HG03108 (cell line): ENCODE measurements at regions not wholly inside any gene's neighbourhood (a gene's known extent, or its start where the extent isn't known, plus 50 kb on each side); places are given as distances from the start of the nearest gene placed in this dataset.

Experiments used
- ATAC-seq: cut with Tn5 transposase; IDR thresholded peaks from one replicate; pipeline ENCODE4 v1.9.1; 2021; ENCODE audit warnings: moderate library complexity; ENCODE audit not compliant: unreplicated experiment

GRCh38 chr1:208923946-208924720, 659.4 kb upstream of the CAMK1G start:
- ATAC-seq, result no peak

DNA sequence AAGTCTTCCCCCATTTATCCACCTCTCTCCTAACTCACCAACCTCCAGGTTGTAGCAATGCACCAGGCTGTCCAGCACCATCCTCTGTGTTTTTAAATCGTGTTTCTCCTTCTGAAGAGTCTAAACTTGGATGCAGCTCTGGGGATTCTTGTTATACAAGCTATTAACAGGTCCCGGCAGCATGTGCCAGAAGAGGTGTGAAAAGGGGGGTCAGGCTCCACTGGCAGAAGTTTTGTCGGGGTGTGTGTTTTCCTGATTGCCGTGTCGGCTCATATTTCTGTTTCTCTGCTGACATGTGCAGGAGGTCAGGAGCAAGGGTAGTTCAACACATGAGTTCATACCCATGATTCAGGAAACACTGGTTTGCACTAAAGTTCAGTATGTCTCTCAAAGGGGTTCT, 658.6 kb upstream of the CAMK1G start:
- no peak for ATAC-seq

DNA sequence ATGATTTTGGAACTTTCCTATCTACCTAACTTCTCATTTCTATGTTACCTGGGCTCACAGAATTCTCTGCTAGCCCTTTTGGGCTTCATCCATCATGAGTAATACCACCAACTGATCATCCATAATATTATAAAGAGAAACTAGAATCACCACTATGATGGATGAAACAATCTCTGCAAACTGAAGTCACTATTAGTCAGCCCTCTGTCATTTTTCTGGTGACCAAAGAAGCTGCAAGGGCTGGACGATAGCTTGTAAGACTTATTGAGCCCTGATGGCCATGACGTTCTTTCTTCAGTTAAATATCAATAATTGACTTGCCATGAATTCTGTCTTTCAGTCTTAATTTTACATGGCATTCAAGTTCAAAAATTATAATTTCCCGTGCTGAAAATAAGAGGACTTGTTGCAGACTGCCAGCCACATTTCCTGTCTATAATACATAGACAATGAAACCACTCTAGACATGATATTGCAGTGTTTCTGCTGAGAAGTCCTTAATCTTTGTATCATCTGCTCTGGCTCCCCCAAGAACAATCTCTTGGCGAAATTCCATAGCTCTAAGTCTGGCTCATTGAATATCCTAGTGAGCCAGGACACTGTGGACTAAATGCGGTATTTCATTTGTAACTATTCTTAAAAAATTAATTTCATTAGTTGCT, 655.0 kb upstream of the CAMK1G start:
- ATAC-seq, result no peak

DNA sequence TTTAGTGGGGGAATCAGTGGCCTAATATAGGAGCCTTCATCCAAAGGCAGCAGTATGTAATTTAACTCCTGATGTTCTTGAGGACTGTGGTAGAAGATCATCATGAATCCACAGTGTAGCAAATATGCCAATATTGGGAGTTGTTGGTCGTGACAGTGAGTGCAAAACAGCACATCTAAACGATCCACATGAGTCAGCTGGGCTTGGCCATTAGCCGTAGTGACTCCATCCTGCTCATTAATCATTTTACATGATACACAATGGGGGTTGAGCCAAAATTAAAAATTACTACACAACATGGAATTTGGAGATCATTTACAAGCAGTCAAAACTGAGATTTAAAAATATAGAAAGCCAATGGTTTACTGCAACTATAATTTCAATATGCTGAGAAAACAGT, 653.9 kb upstream of the CAMK1G start:
- ATAC-seq, result no peak

DNA sequence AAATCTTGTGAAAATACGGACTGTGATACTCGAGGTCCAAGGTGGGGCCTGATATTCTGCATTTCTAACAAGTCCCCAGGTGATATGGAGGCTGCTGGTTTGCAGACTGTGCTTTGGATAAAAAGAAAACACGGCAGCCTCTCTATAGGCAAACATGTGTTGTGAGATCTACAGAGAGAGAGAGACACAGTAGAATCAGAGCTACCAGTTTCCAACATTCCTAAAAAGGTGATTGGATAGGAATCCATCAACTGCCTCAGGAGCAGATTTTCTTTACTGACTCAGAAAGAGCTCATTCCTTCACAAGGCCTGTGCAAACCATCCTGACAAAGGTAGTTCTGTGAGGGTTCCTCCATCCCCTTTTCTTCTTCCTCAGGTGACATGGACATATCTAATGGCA, 651.6 kb upstream of the CAMK1G start:
- ATAC-seq, result no peak

GRCh38 chr1:208933984-208934525, 649.5 kb upstream of the CAMK1G start:
- ATAC-seq, result no peak

- ATAC-seq, result no peak
Measured at GRCh38 chr1:208934933-208935332, 648.6 kb upstream of the CAMK1G start.

DNA sequence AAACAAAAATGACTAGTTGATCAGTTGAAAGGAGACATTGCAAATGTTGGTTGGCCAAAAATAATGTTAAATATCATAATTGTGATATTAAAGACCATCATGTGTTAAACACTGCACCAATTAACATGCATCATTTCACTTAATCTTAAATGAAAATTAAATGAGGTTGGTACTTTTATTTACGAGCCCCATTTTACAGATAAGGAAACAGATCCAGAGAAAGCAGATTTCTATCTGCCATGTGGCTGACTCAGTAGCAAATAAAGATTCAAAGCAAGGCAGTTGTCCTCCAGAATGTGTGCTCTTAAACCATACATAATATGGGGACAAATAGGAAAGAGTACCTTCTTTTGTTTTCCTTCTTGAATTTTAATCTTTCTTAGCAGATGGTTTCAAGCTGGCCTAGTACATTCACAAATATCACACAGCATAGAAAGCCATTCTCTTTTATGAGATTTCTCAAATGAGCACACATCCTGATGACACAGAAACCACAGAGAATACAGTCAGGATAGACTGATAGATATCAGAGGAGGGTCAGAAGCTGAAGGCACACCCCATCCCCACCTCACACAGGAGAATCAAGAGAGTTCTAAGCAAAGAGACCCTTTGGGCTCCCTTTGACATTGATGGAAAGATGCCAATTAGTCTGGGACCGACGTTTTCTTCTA, 647.9 kb upstream of the CAMK1G start:
- ATAC-seq, result no peak

DNA sequence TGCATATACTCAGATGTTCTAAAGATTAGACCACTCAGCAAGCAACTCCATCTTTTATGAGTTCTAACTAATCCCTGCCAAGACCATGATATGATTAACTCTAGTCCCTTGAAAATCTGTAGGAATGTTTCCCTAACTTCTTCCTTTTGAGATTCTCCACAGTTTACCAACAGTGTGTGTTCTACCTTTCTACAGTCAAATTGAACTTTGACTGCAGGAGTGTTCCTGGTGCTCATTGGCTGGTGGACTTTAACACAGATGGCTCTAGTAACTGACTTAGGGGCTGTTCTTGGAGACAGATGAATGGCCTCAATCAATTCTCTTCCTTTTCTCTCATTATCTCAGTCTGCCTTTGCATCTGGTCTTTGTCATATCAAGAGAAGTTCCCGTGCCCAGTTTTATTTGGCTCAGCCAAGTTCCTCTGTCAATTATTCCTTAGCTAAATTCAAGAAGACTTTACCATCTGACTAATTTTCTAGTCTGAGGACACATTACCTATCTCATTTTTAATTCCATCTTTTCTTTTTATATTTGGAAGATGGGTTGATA, 643.9 kb upstream of the CAMK1G start:
- no peak for ATAC-seq

DNA sequence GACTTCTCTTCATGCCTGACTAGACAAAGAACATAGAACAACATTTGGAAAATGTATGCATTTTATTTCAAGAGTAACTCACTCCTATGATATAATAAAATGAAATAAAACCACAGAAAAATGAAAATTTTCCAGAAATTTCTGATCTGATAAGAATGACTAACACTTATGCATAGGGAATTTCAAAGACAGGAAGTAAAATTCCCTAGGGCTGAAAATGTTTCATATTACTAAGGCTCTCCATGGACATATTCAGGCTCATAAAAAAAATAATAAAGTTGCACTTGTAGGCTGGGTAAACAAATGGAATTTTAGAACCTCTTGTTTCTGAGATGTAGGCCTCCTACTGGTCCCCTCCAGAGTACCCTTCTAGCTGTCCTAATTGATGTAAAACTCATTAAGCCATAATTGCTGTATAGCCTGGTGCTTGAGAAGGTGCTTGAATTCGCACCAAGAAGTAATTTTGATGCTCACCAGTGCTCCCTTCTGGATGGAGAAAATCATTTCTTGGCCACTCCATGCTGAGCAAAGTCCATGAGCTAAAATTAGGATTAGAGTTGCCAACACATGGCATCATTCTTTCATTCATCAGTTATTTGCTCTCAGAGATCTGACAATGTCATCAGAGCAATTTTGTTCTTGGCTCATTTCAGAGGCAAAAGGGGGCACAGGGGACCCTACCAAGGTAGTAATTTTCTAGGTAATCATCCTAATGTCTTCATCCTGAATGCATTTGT, 641.0 kb upstream of the CAMK1G start:
- no peak for ATAC-seq

DNA sequence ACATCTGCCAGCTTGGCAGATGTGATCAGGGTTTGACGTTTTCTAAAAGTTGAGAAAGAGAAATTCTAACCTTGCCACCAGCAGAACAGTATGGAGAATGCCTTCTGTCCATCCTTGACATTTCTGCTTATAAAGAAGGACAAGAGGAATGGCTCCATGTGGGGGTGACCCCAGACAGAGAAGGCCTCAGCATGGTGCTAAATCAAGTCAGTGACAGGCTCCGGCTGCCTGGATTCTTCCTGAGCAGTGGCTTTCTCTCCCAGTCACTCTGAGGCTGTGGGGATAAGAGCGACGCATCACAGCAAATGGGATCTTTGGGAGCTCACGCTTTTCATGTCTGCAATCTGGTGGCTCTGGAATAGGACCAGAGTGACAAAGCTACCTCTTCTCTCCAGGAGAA, 640.2 kb upstream of the CAMK1G start:
- ATAC-seq, result no peak

DNA sequence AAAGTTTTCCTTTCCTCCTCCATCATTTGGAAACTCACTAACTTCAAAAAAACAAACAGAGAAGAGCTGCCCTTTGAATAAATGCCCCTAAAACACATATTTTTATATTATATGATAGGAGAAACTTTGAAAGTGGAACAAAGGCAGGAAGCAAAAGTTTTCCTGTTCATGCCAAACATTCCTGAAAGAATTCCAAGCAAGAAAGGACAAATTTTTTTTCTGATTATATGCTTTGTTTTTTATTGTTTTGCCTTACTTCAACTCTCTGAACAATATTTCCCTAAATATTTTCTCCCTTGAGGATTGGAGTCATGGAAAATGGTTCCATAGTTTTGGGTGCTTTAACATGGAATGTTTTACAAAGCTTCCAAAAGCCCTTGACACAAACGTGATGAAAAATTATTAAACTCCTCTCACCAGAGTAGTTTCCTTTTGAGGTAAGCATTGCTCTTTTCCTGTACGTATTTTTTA, 638.5 kb upstream of the CAMK1G start:
- ATAC-seq, result no peak

DNA sequence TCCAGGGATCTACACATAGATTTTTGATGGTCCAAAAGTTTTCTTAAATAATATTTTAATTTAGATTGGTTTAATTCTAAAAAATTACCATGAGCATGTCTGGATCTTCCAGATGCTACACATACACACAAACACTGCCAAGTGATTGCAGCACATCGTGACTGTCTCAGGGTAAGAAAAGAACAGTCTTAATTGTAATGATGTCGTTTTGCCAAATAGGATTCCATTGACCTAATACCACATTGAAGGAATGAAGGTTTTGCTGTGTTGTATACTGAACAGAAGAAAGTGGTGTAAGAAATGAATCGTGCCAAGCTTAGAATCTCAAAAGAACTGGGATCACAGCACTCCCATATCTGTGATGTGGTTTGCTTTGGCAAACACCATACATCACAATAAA, 633.3 kb upstream of the CAMK1G start:
- no peak for ATAC-seq

- no peak for ATAC-seq
Measured at GRCh38 chr1:208951026-208951525, 632.4 kb upstream of the CAMK1G start.

DNA sequence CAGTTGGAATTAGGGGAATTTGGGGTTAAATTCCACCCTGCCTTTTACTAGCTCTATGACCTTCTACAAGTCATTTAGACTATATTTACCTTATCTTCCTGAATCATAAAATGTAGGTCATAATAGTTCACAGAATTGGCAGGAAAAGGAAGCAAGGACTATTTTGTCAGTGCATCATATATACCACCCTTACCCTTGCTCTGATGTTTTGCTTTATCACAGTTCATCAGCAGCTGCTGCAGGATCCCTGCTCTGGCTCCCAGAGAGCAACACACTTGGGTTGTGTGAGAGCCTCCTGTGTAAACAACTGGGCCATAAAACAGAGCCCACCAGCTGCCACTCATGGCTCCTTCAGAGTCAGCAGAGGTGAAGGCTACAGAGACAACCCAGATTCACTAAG, 631.6 kb upstream of the CAMK1G start:
- ATAC-seq, result no peak

DNA sequence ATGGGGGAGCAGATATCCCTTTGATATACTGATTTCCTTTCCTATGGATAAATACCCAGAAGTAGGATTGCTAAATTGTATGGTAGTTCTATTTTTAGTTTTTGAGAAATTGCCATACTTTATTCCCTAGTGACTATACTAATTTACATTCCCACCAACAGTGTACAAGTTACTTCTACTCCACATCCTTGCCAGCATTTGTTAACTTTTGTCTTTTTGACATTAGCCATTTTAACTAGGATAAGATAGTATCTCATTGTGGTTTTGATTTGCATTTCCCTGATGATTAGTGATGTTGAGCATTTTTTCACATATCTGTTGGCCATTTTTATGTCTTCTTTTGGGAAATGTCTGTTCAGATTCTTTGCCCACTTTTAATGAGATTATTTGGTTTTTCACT, 620.6 kb upstream of the CAMK1G start:
- no peak for ATAC-seq

DNA sequence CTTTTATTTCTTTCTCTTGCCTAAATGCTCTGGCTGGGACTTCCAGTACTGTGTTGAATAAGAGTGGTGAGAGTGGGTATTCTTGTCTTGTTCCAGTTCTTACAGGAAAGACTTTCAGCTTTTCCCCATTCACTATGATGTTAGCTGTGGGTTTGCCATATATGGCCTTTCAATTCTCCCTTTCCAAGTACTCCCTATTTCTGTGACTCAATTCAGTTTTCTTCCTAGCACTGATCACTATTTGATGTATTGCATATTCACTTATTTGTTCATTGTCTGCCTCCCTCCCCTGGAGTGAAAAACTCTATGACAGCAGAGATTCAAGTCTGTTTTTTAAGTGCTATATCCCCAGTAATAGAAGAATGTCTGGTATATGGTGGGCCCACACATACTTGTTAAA, 618.2 kb upstream of the CAMK1G start:
- ATAC-seq, result no peak

- ATAC-seq, result no peak
Measured at GRCh38 chr1:208967334-208967733, 616.2 kb upstream of the CAMK1G start.

- ATAC-seq, result no peak
Measured at GRCh38 chr1:208974717-208975116, 608.8 kb upstream of the CAMK1G start.

GRCh38 chr1:208975456-208975855, 608.1 kb upstream of the CAMK1G start:
- ATAC-seq, result no peak

GRCh38 chr1:208977012-208977411, 606.5 kb upstream of the CAMK1G start:
- no peak for ATAC-seq
